ENCODE measurements at regions not wholly inside any gene's neighbourhood (a gene's known extent, or its start where the extent isn't known, plus 50 kb on each side); places are given as distances from the start of the nearest gene placed in this dataset.

GRCh38 chr21:19981938-19982337, 1016.3 kb upstream of the NCAM2 start:
- DNase-seq (no peak), ATAC-seq (ENCODE audit: insufficient read depth, low read depth) (no peak)
- Histone ChIP-seq H3K4me2 (ENCODE audit: insufficient read depth, low read length) (no peak overlapping the region), H3K9me3 (ENCODE audit: insufficient read depth, low read length, severe bottlenecking) (peaks cover 2% of the 10 kb centered on the region), H3K4me3 (ENCODE audit: low read depth in 1 of 2, low read length in 2 of 2) (no peak overlapping the region), H3K27ac (ENCODE audit: low read length) (no peak overlapping the region), H2AFZ (ENCODE audit: low read depth, low read length) (no peak overlapping the region), H4K20me1 (ENCODE audit: insufficient read depth, low read length) (no peaks in the 10 kb centered on the region), H3K9ac (ENCODE audit: low read depth, low read length) (no peak overlapping the region), H3K36me3 (ENCODE audit: insufficient read depth, low read length) (no peaks in the 10 kb centered on the region), H3K79me2 (ENCODE audit: insufficient read depth, low read length) (no peaks in the 10 kb centered on the region), H3K27me3 (ENCODE audit: insufficient read depth, low read length, poor library complexity) (no peaks in the 10 kb centered on the region), H3K4me1 (ENCODE audit: insufficient read depth, low read length) (no peaks in the 10 kb centered on the region)
- no peak for TF ChIP-seq EZH2 (IDR thresholded peaks at IDR 0.05; ENCODE audit: borderline replicate concordance, low read depth, low read length, severe bottlenecking)
- no peak for TF ChIP-seq CTCF (IDR thresholded peaks at IDR 0.05; ENCODE audit: borderline replicate concordance, extremely low read depth, low read length, poor library complexity, severe bottlenecking)

GRCh38 chr21:19986396-19986795, 1011.8 kb upstream of the NCAM2 start:
- Histone ChIP-seq H3K4me3 (ENCODE audit: low read depth in 1 of 2, low read length in 2 of 2) (no peak overlapping the region), H3K79me2 (ENCODE audit: insufficient read depth, low read length) (no peaks in the 10 kb centered on the region), H4K20me1 (ENCODE audit: insufficient read depth, low read length) (no peaks in the 10 kb centered on the region), H3K9me3 (ENCODE audit: insufficient read depth, low read length, severe bottlenecking) (no peaks in the 10 kb centered on the region), H3K4me2 (ENCODE audit: insufficient read depth, low read length) (no peak overlapping the region), H3K36me3 (ENCODE audit: insufficient read depth, low read length) (no peaks in the 10 kb centered on the region), H2AFZ (ENCODE audit: low read depth, low read length) (no peak overlapping the region), H3K27ac (ENCODE audit: low read length) (no peak overlapping the region), H3K27me3 (ENCODE audit: insufficient read depth, low read length, poor library complexity) (no peaks in the 10 kb centered on the region), H3K4me1 (ENCODE audit: insufficient read depth, low read length) (no peaks in the 10 kb centered on the region), H3K9ac (ENCODE audit: low read depth, low read length) (no peak overlapping the region)
- ATAC-seq (ENCODE audit: insufficient read depth, low read depth), result no peak
- no peak for DNase-seq
- TF ChIP-seq CTCF (IDR thresholded peaks at IDR 0.05; ENCODE audit: borderline replicate concordance, extremely low read depth, low read length, poor library complexity, severe bottlenecking) (no peak), EZH2 (IDR thresholded peaks at IDR 0.05; ENCODE audit: borderline replicate concordance, low read depth, low read length, severe bottlenecking) (no peak)

- no peaks in the 10 kb centered on the region for H3K36me3 ChIP-seq (ENCODE audit: insufficient read depth, low read length)
- DNase-seq (no peak), ATAC-seq (ENCODE audit: insufficient read depth, low read depth) (no peak)
- no peaks in the 10 kb centered on the region for H3K79me2 ChIP-seq (ENCODE audit: insufficient read depth, low read length)
- H3K4me3 ChIP-seq (ENCODE audit: low read depth in 1 of 2, low read length in 2 of 2), result no peak overlapping the region
- no peak for TF ChIP-seq CTCF (IDR thresholded peaks at IDR 0.05; ENCODE audit: borderline replicate concordance, extremely low read depth, low read length, poor library complexity, severe bottlenecking)
- TF ChIP-seq EZH2 (IDR thresholded peaks at IDR 0.05; ENCODE audit: borderline replicate concordance, low read depth, low read length, severe bottlenecking), result no peak
- H3K9me3 ChIP-seq (ENCODE audit: insufficient read depth, low read length, severe bottlenecking), result no peaks in the 10 kb centered on the region
- no peak overlapping the region for H3K4me2 ChIP-seq (ENCODE audit: insufficient read depth, low read length)
- H2AFZ ChIP-seq (ENCODE audit: low read depth, low read length), result no peak overlapping the region
- H3K9ac ChIP-seq (ENCODE audit: low read depth, low read length), result no peak overlapping the region
- no peaks in the 10 kb centered on the region for H3K27me3 ChIP-seq (ENCODE audit: insufficient read depth, low read length, poor library complexity)
- no peaks in the 10 kb centered on the region for H3K4me1 ChIP-seq (ENCODE audit: insufficient read depth, low read length)
- no peak overlapping the region for H3K27ac ChIP-seq (ENCODE audit: low read length)
- no peaks in the 10 kb centered on the region for H4K20me1 ChIP-seq (ENCODE audit: insufficient read depth, low read length)
Measured at GRCh38 chr21:19987671-19988070, 1010.5 kb upstream of the NCAM2 start.

GRCh38 chr21:19992540-19992939, 1005.7 kb upstream of the NCAM2 start:
- H3K4me3 ChIP-seq (ENCODE audit: low read depth in 1 of 2, low read length in 2 of 2), result no peak overlapping the region
- ATAC-seq (ENCODE audit: insufficient read depth, low read depth), result no peak
- no peak overlapping the region for H3K4me2 ChIP-seq (ENCODE audit: insufficient read depth, low read length)
- H3K27me3 ChIP-seq (ENCODE audit: insufficient read depth, low read length, poor library complexity), result no peaks in the 10 kb centered on the region
- no peak for DNase-seq
- no peaks in the 10 kb centered on the region for H3K9me3 ChIP-seq (ENCODE audit: insufficient read depth, low read length, severe bottlenecking)
- H2AFZ ChIP-seq (ENCODE audit: low read depth, low read length), result no peak overlapping the region
- no peak for TF ChIP-seq EZH2 (IDR thresholded peaks at IDR 0.05; ENCODE audit: borderline replicate concordance, low read depth, low read length, severe bottlenecking)
- TF ChIP-seq CTCF (IDR thresholded peaks at IDR 0.05; ENCODE audit: borderline replicate concordance, extremely low read depth, low read length, poor library complexity, severe bottlenecking), result no peak
- H3K36me3 ChIP-seq (ENCODE audit: insufficient read depth, low read length), result no peaks in the 10 kb centered on the region
- H3K9ac ChIP-seq (ENCODE audit: low read depth, low read length), result no peak overlapping the region
- H3K79me2 ChIP-seq (ENCODE audit: insufficient read depth, low read length), result no peaks in the 10 kb centered on the region
- no peak overlapping the region for H3K27ac ChIP-seq (ENCODE audit: low read length)
- no peaks in the 10 kb centered on the region for H4K20me1 ChIP-seq (ENCODE audit: insufficient read depth, low read length)
- no peaks in the 10 kb centered on the region for H3K4me1 ChIP-seq (ENCODE audit: insufficient read depth, low read length)

All from DND-41 (cell line).